GM12878 (cell line): ENCODE measurements at regions not wholly inside any gene's neighbourhood (a gene's known extent, or its start where the extent isn't known, plus 50 kb on each side); places are given as distances from the start of the nearest gene placed in this dataset.

ENCODE experiments used
- ATAC-seq: fragments of 200-7000 bp; cut with Tn5 transposase; 3 replicates; pipeline ENCODE4 v1.9.1; 2020; ENCODE audit warnings: mild to moderate bottlenecking, moderate library complexity
- BruUV-seq: library from RNA; stranded (reverse); fragments of 400-500 nt; replicated peaks from 2 replicates; lab custom pipeline; 2021; lab: Mats Ljungman, UMichigan
- CTCF ChIA-PET: fragments of 300-600 bp; sonication (Branson Sonifier 250); formaldehyde crosslinking; extraction: SDS; loops from one replicate; lab custom pipeline; 2021; ENCODE audit warnings: inconsistent platforms; lab: Yijun Ruan, JAX
- POLR2A ChIA-PET: fragments of 350-600 bp; formaldehyde crosslinking; extraction: SDS; loops from one replicate; lab custom pipeline; 2021; ENCODE audit warnings: inconsistent platforms; lab: Charles Lee
- RAD21 ChIA-PET: fragments of 300-600 bp; sonication (Branson Sonifier 250); formaldehyde crosslinking; loops from one replicate; lab custom pipeline; 2023; ENCODE audit warnings: antibody characterized with exemption; ENCODE audit not compliant: unreplicated experiment; lab: Charles Lee
- SMC1A ChIA-PET: fragments of 300-600 bp; sonication (Branson Sonifier 250); formaldehyde crosslinking; loops from one replicate; lab custom pipeline; 2023; ENCODE audit not compliant: unreplicated experiment, uncharacterized antibody; lab: Charles Lee
- DNase-seq: peaks from one replicate; pipeline ENCODE4 v3.0.0-alpha.2; 2011; ENCODE audit warnings: low read depth, low spot score
- FAIRE-seq: peaks from 3 replicates; lab custom pipeline; 2011; peaks lifted over from hg19 to GRCh38; lab: Jason Lieb, UNC
- H2AFZ ChIP-seq: 2 replicates; pipeline ENCODE4 v1.6.0; 2011; ENCODE audit warnings: low read depth, low read length, control low read depth; ENCODE audit not compliant: control insufficient read depth
- H3K27ac ChIP-seq: 2 replicates; pipeline ENCODE4 v1.5.1; 2011; ENCODE audit warnings: control low read depth; ENCODE audit not compliant: control insufficient read depth, insufficient read depth
- H3K27me3 ChIP-seq, 2 experiments: replicated peaks in 1 of 2; 2 replicates each; pipeline versions ENCODE4 v1.6.0 to v1.6.1; 2011; ENCODE audit warnings: low read length in 1 of 2; ENCODE audit not compliant: control insufficient read depth in 2 of 2, insufficient read depth in 2 of 2
- H3K36me3 ChIP-seq, 2 experiments: 2 replicates each; pipeline ENCODE4 v1.5.1; 2011; ENCODE audit warnings: low read length in 1 of 2; ENCODE audit not compliant: control insufficient read depth in 2 of 2, insufficient read depth in 2 of 2
- H3K4me1 ChIP-seq: 2 replicates; pipeline ENCODE4 v1.6.1; 2011; ENCODE audit warnings: mild to moderate bottlenecking, low read length, moderate library complexity, mixed read lengths; ENCODE audit not compliant: control insufficient read depth, insufficient read depth
- H3K4me2 ChIP-seq: 2 replicates; pipeline ENCODE4 v1.6.0; 2011; ENCODE audit warnings: control low read depth; ENCODE audit not compliant: control insufficient read depth, insufficient read depth
- H3K4me3 ChIP-seq: fragments of 200-600 bp; sonication (generic); 2 replicates; pipeline ENCODE4 v1.5.1; 2016
- H3K79me2 ChIP-seq: 2 replicates; pipeline ENCODE4 v1.6.0; 2011; ENCODE audit warnings: low read length; ENCODE audit not compliant: control insufficient read depth, insufficient read depth
- H3K9ac ChIP-seq: 2 replicates; pipeline ENCODE4 v1.8.0; 2011; ENCODE audit warnings: low read length, control low read depth, mixed read lengths; ENCODE audit not compliant: control insufficient read depth, insufficient read depth
- H3K9me3 ChIP-seq: replicated peaks from 3 replicates; pipeline ENCODE4 v1.5.1; 2011; ENCODE audit warnings: mild to moderate bottlenecking, low read length; ENCODE audit not compliant: control insufficient read depth, insufficient read depth
- H4K20me1 ChIP-seq: 2 replicates; pipeline ENCODE4 v1.6.0; 2011; ENCODE audit not compliant: control insufficient read depth, insufficient read depth
- CHD4 ChIP-seq: fragments of 200-600 bp; sonication (generic); IDR thresholded peaks from 2 replicates; pipeline ENCODE4 v1.6.1; 2016; ENCODE audit warnings: mild to moderate bottlenecking
- CREM ChIP-seq: IDR thresholded peaks from 2 replicates; pipeline ENCODE4 v1.6.1; 2014; ENCODE audit warnings: antibody characterized with exemption, low read depth
- CTCF ChIP-seq, 3 experiments: IDR thresholded peaks in 2 of 3; conservative IDR thresholded peaks in 1 of 3; 2 replicates each; pipeline ENCODE4 v1.5.1; 2011; ENCODE audit warnings: low read depth in 3 of 3, low read length in 3 of 3, mild to moderate bottlenecking in 3 of 3, control low read depth in 2 of 3, moderate library complexity in 2 of 3, inconsistent platforms in 1 of 3, mixed read lengths in 1 of 3; ENCODE audit not compliant: control insufficient read depth in 2 of 3, insufficient read depth in 1 of 3; ENCODE audit errors: extremely low read depth in 1 of 3
- ESRRA ChIP-seq: IDR thresholded peaks from 2 replicates; pipeline ENCODE4 v1.6.1; 2012; ENCODE audit warnings: mild to moderate bottlenecking, low read length, improper control_type of control experiment
- HDAC6 ChIP-seq: fragments of 200-600 bp; sonication (generic); IDR thresholded peaks from one replicate; pipeline ENCODE4 v1.8.0; 2017; ENCODE audit warnings: antibody characterized with exemption; ENCODE audit not compliant: unreplicated experiment
- IKZF1 ChIP-seq: fragments of 450-650 bp; conservative IDR thresholded peaks from 2 replicates; pipeline ENCODE4 v1.6.1; 2017; ENCODE audit warnings: antibody characterized with exemption, mild to moderate bottlenecking
- LARP7 ChIP-seq: fragments of 450-650 bp; IDR thresholded peaks from 2 replicates; pipeline ENCODE4 v1.6.1; 2017; ENCODE audit warnings: mild to moderate bottlenecking
- NFYB ChIP-seq: IDR thresholded peaks from 2 replicates; pipeline ENCODE4 v1.6.1; 2011; ENCODE audit warnings: low read depth, mild to moderate bottlenecking, low read length, improper control_type of control experiment, moderate library complexity; ENCODE audit not compliant: insufficient read depth
- PML ChIP-seq: IDR thresholded peaks from 2 replicates; pipeline ENCODE4 v1.6.1; 2012; ENCODE audit warnings: low read length, inconsistent platforms
- RAD21 ChIP-seq: IDR thresholded peaks from 2 replicates; pipeline ENCODE4 v1.6.1; 2011; ENCODE audit warnings: mild to moderate bottlenecking, low read depth, low read length, moderate library complexity; ENCODE audit not compliant: insufficient read depth
- SIX5 ChIP-seq: IDR thresholded peaks from 2 replicates; pipeline ENCODE4 v1.6.1; 2011; ENCODE audit warnings: mild to moderate bottlenecking, low read depth, low read length, moderate library complexity; ENCODE audit not compliant: severe bottlenecking
- SMC3 ChIP-seq: IDR thresholded peaks from 2 replicates; pipeline ENCODE4 v1.6.1; 2011; ENCODE audit warnings: low read length, improper control_type of control experiment, borderline replicate concordance
- ZNF24 ChIP-seq: fragments of 450-650 bp; IDR thresholded peaks from 2 replicates; pipeline ENCODE4 v1.6.1; 2017; ENCODE audit warnings: antibody characterized with exemption, mild to moderate bottlenecking
- ZNF274 ChIP-seq: IDR thresholded peaks from one replicate; pipeline ENCODE4 v1.8.0; 2011; ENCODE audit not compliant: insufficient read length, insufficient read depth
- ZZZ3 ChIP-seq: IDR thresholded peaks from 2 replicates; pipeline ENCODE4 v1.6.1; 2011; ENCODE audit warnings: low read depth; ENCODE audit not compliant: control insufficient read depth, insufficient read length
- WGBS: methylation state at CpG from one replicate; pipeline ENCODE4 v1.1.6; 2016; ENCODE audit warnings: low lambda C conversion rate; ENCODE audit not compliant: insufficient replicate concordance, insufficient coverage; ENCODE audit errors: missing lambda C conversion rate; 5-methylcytosine and 5-hydroxymethylcytosine counted together
- in situ Hi-C: fragments of 300-500 bp; cut with MboI; formaldehyde crosslinking; loops from 9 replicates; pipeline ENCODE4 v1.14.3; 2018; ENCODE audit warnings: mixed read lengths
- intact Hi-C: fragments of 100-400 bp; cut with micrococcal nuclease; formaldehyde crosslinking; loops from one replicate; pipeline ENCODE4 v1.14.2; 2022; ENCODE audit not compliant: unreplicated experiment
- TF ChIP-seq, protein P1 (sequence below): fragments of 450-650 bp; IDR thresholded peaks from 2 replicates; pipeline ENCODE4 v1.6.1; 2014; ENCODE audit warnings: mild to moderate bottlenecking
- TF ChIP-seq, protein P2 (sequence below): IDR thresholded peaks from 2 replicates; pipeline ENCODE4 v1.6.1; 2011; ENCODE audit warnings: mild to moderate bottlenecking, low read depth, low read length, moderate library complexity; ENCODE audit not compliant: insufficient replicate concordance

DNA sequence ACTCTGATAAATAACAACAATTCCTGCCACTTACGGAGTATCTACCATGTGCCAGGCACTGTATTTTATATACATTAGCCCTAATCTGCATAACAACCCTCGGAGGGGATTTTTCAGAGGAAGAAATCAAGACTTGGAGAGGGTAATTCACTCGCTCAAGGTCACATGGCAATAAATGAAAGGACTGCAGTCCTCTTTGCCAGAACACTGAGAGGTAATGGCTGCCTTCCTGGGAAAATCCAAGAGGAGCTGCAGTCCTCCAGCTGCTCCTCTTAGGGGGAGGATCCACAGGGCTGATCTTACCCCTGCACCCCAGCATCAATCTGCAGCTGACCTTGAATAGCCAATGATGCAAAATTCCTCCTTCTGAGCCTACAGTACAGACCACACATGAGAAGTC lies 114.1 kb upstream of the RPL38 start (continued):
- TF ChIP-seq IKZF1 (no peak), SIX5 (no peak), ZNF24 (no peak), PML (no peak), NFYB (no peak), ESRRA (no peak), HDAC6 (no peak)
- TF ChIP-seq, protein P1, sequence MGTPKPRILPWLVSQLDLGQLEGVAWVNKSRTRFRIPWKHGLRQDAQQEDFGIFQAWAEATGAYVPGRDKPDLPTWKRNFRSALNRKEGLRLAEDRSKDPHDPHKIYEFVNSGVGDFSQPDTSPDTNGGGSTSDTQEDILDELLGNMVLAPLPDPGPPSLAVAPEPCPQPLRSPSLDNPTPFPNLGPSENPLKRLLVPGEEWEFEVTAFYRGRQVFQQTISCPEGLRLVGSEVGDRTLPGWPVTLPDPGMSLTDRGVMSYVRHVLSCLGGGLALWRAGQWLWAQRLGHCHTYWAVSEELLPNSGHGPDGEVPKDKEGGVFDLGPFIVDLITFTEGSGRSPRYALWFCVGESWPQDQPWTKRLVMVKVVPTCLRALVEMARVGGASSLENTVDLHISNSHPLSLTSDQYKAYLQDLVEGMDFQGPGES: no peak
- TF ChIP-seq, protein P2, sequence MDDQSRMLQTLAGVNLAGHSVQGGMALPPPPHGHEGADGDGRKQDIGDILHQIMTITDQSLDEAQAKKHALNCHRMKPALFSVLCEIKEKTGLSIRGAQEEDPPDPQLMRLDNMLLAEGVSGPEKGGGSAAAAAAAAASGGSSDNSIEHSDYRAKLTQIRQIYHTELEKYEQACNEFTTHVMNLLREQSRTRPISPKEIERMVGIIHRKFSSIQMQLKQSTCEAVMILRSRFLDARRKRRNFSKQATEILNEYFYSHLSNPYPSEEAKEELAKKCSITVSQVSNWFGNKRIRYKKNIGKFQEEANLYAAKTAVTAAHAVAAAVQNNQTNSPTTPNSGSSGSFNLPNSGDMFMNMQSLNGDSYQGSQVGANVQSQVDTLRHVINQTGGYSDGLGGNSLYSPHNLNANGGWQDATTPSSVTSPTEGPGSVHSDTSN: no peak

- Histone ChIP-seq H3K9me3 (no peaks in the 10 kb centered on the region), H3K4me3 (no peak overlapping the region), H3K9ac (no peak overlapping the region), H3K36me3 (no peaks in the 10 kb centered on the region), H3K4me2 (no peak overlapping the region), H3K79me2 (no peaks in the 10 kb centered on the region), H4K20me1 (no peaks in the 10 kb centered on the region), H3K4me1 (no peaks in the 10 kb centered on the region), H3K27me3 (no peaks in the 10 kb centered on the region; a peak in 1 of 4 replicates), H2AFZ (no peak overlapping the region), H3K27ac (no peak overlapping the region)
- intact Hi-C loops (loop anchor here (1.0 to 2.0 kb wide), 2 partner anchors 86 to 109 kb away; no protein-coding TSS in a partner anchor), in situ Hi-C loops (no loop called here)
- ChIA-PET RAD21 (interaction anchor here (0.6 to 2.5 kb wide), 5 partner anchors 54 to 113 kb away, joined by 3 to 14 read pairs (median 3); no protein-coding TSS in a partner anchor), SMC1A (interaction anchor here (0.8 to 1.4 kb wide), 2 partner anchors 87 to 110 kb away, joined by 6 read pairs; no protein-coding TSS in a partner anchor), CTCF (interaction anchor here (0.7 to 7.8 kb wide), 19 partner anchors 13 to 273 kb away, joined by 3 to 68 read pairs (median 4); partner anchors contain the start of gene RPL38), POLR2A (interaction anchor here (0.5 kb wide), 1 partner anchor 113 kb away, joined by 4 read pairs; no protein-coding TSS in a partner anchor)
- ATAC-seq: peak; percentile 79
- peak; percentile 11 for DNase-seq
- no TSS peak for BruUV-seq
- TF ChIP-seq CTCF (IDR thresholded peaks at IDR 0.05 in 2 of 3, conservative IDR thresholded peaks at IDR 0.05 in 1 of 3; ENCODE audit: control insufficient read depth in 2 of 3, extremely low read depth in 1 of 3, insufficient read depth in 1 of 3, low read depth in 3 of 3, low read length in 3 of 3): peak; percentile 68 to 90 (median 89)
- TF ChIP-seq ZNF274: no peak
- peak; percentile 52 for TF ChIP-seq RAD21
- TF ChIP-seq ZZZ3: no peak
- no peak for TF ChIP-seq CREM
- no peak for TF ChIP-seq CHD4
- TF ChIP-seq SMC3: peak; percentile 58; the same call in 1 of the 2 replicates
- TF ChIP-seq LARP7: no peak
- FAIRE-seq: peak; percentile 95
- WGBS: 0% methylated on average over 4 of the region's 4 CpGs
Measured at GRCh38 chr17:74089869-74090464, 113.5 kb upstream of the RPL38 start.
